ENCODE measurements at regions not wholly inside any gene's neighbourhood (a gene's known extent, or its start where the extent isn't known, plus 50 kb on each side); places are given as distances from the start of the nearest gene placed in this dataset.

GRCh38 chr10:78844960-78845607 is 223.7 kb upstream of the ZMIZ1 start:
- H3K36me3 ChIP-seq (ENCODE audit: control insufficient read depth in 1 of 2, insufficient read depth in 2 of 2, low read length in 2 of 2): no peaks in the 10 kb centered on the region
- H3K27ac ChIP-seq (ENCODE audit: low read length): no peak overlapping the region
- no peak overlapping the region for H3K4me3 ChIP-seq (ENCODE audit: low read depth in 1 of 2, low read length in 2 of 2)
- peaks cover 0 to 4% of the 10 kb centered on the region in 2 donors for H3K9me3 ChIP-seq (ENCODE audit: control insufficient read depth in 1 of 2, low read length in 2 of 2)
- no peaks in the 10 kb centered on the region for H3K27me3 ChIP-seq (ENCODE audit: low read depth, low read length)
- no peaks in the 10 kb centered on the region for H3K4me1 ChIP-seq (ENCODE audit: control insufficient read depth in 1 of 2, insufficient read depth in 2 of 2, low read length in 2 of 2)

GRCh38 chr10:78846071-78846470 is 222.7 kb upstream of the ZMIZ1 start:
- no peak overlapping the region for H3K4me3 ChIP-seq (ENCODE audit: low read depth in 1 of 2, low read length in 2 of 2)
- peaks cover 0 to 4% of the 10 kb centered on the region in 2 donors for H3K9me3 ChIP-seq (ENCODE audit: control insufficient read depth in 1 of 2, low read length in 2 of 2)
- no peaks in the 10 kb centered on the region for H3K4me1 ChIP-seq (ENCODE audit: control insufficient read depth in 1 of 2, insufficient read depth in 2 of 2, low read length in 2 of 2)
- H3K27me3 ChIP-seq (ENCODE audit: low read depth, low read length): no peaks in the 10 kb centered on the region
- H3K36me3 ChIP-seq (ENCODE audit: control insufficient read depth in 1 of 2, insufficient read depth in 2 of 2, low read length in 2 of 2): no peaks in the 10 kb centered on the region
- no peak overlapping the region for H3K27ac ChIP-seq (ENCODE audit: low read length)

GRCh38 chr10:78846760-78847159 is 222.0 kb upstream of the ZMIZ1 start:
- no peaks in the 10 kb centered on the region for H3K36me3 ChIP-seq (ENCODE audit: control insufficient read depth in 1 of 2, insufficient read depth in 2 of 2, low read length in 2 of 2)
- no peak overlapping the region for H3K4me3 ChIP-seq (ENCODE audit: low read depth in 1 of 2, low read length in 2 of 2)
- H3K27me3 ChIP-seq (ENCODE audit: low read depth, low read length): no peaks in the 10 kb centered on the region
- H3K4me1 ChIP-seq (ENCODE audit: control insufficient read depth in 1 of 2, insufficient read depth in 2 of 2, low read length in 2 of 2): no peaks in the 10 kb centered on the region
- no peak overlapping the region for H3K27ac ChIP-seq (ENCODE audit: low read length)
- H3K9me3 ChIP-seq (ENCODE audit: control insufficient read depth in 1 of 2, low read length in 2 of 2): peaks cover 0 to 4% of the 10 kb centered on the region in 2 donors

GRCh38 chr10:78847485-78847884 is 221.3 kb upstream of the ZMIZ1 start:
- Histone ChIP-seq H3K4me1 (ENCODE audit: control insufficient read depth in 1 of 2, insufficient read depth in 2 of 2, low read length in 2 of 2) (no peaks in the 10 kb centered on the region), H3K9me3 (ENCODE audit: control insufficient read depth in 1 of 2, low read length in 2 of 2) (peaks cover 0 to 4% of the 10 kb centered on the region in 2 donors), H3K27ac (ENCODE audit: low read length) (no peak overlapping the region), H3K36me3 (ENCODE audit: control insufficient read depth in 1 of 2, insufficient read depth in 2 of 2, low read length in 2 of 2) (no peaks in the 10 kb centered on the region), H3K27me3 (ENCODE audit: low read depth, low read length) (no peaks in the 10 kb centered on the region), H3K4me3 (ENCODE audit: low read depth in 1 of 2, low read length in 2 of 2) (no peak overlapping the region)

DNA sequence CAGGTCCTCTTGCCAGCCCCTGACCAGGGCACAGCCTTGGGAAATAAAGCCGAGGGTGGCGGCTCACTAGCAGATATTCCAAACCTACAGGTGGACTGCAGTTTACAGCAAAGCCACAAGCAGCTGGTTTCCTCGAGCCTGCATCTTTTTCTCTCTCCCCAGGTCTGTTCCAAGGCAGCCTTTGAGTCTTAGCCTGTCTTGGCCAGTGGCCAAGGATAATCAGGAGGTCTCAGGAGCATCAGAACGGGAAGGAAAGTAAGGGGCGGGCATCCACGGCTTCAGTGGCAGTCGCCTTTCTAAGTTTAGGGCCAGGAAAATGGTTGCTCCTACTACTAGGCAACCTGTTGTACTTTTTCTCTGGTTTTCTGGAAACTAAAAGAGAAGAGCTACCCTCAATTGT is 219.7 kb upstream of the ZMIZ1 start:
- Histone ChIP-seq H3K4me3 (ENCODE audit: low read depth in 1 of 2, low read length in 2 of 2) (no peak overlapping the region), H3K36me3 (ENCODE audit: control insufficient read depth in 1 of 2, insufficient read depth in 2 of 2, low read length in 2 of 2) (no peaks in the 10 kb centered on the region), H3K9me3 (ENCODE audit: control insufficient read depth in 1 of 2, low read length in 2 of 2) (no peaks in the 10 kb centered on the region), H3K4me1 (ENCODE audit: control insufficient read depth in 1 of 2, insufficient read depth in 2 of 2, low read length in 2 of 2) (no peaks in the 10 kb centered on the region), H3K27me3 (ENCODE audit: low read depth, low read length) (no peaks in the 10 kb centered on the region), H3K27ac (ENCODE audit: low read length) (no peak overlapping the region)

- no peak overlapping the region for H3K4me3 ChIP-seq (ENCODE audit: low read depth in 1 of 2, low read length in 2 of 2)
- H3K36me3 ChIP-seq (ENCODE audit: control insufficient read depth in 1 of 2, insufficient read depth in 2 of 2, low read length in 2 of 2): no peaks in the 10 kb centered on the region
- no peaks in the 10 kb centered on the region for H3K27me3 ChIP-seq (ENCODE audit: low read depth, low read length)
- no peaks in the 10 kb centered on the region for H3K4me1 ChIP-seq (ENCODE audit: control insufficient read depth in 1 of 2, insufficient read depth in 2 of 2, low read length in 2 of 2)
- no peak overlapping the region for H3K27ac ChIP-seq (ENCODE audit: low read length)
- no peaks in the 10 kb centered on the region for H3K9me3 ChIP-seq (ENCODE audit: control insufficient read depth in 1 of 2, low read length in 2 of 2)
Observed at GRCh38 chr10:78849731-78850130, 219.0 kb upstream of the ZMIZ1 start.

DNA sequence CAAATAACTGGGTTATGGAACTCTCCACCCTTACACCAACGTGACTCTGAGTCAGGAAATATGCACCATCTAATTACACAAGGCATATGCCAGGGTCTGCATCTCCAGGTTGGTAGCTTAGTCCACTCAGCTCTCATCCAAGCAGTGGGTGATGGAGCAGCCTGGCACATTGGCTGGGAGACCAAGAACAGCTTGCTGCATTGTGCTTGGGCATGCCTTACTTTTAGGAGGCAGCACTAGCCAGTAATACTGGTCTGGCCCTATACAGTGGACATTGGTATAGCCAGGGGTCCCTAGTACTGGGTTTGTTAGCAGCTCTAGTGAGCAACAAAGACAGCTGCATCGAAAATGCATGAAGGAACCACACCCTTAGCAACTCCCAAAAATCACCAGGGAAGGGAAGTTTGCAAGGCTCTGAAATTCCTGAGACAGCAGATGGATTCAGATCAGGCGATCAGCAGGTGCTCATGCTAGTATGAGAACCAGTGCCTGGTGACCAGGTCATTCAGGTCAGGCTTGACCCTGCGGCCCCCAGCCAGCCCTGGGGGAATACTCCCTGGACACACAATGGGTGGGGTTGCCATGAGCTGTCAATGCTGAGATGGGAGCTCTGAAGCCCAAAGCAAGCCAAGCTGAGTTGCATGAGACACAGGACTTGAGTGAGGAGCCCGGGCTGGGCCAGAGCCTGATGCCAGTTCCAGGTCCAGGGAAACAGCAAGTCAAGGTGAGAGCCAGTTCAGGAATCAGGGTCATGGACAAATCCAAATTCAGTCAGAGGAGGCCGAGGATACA is 217.9 kb upstream of the ZMIZ1 start:
- Histone ChIP-seq H3K4me1 (ENCODE audit: control insufficient read depth in 1 of 2, insufficient read depth in 2 of 2, low read length in 2 of 2) (no peaks in the 10 kb centered on the region), H3K4me3 (ENCODE audit: low read depth in 1 of 2, low read length in 2 of 2) (no peak overlapping the region), H3K27ac (ENCODE audit: low read length) (no peak overlapping the region), H3K27me3 (ENCODE audit: low read depth, low read length) (no peaks in the 10 kb centered on the region), H3K9me3 (ENCODE audit: control insufficient read depth in 1 of 2, low read length in 2 of 2) (no peaks in the 10 kb centered on the region), H3K36me3 (ENCODE audit: control insufficient read depth in 1 of 2, insufficient read depth in 2 of 2, low read length in 2 of 2) (no peaks in the 10 kb centered on the region)

DNA sequence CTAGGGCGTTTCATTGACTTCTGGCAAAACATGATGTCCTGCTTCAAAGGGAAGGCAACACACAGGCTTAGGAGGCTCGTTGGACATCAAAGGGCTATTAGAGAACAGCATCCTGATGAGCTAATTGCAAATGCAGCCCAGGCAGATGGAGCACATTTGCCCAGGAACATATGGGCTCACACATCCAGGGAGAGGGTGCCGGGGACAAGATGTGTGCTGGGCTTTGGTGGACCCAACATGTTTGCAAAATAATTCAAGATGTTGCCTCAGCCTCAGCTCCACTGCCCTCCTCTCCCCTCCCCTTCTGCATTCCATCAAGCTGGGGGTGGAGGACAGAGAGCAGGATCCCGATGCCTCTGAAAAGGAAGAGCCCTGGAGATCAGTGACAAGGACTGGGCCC is 217.1 kb upstream of the ZMIZ1 start:
- Histone ChIP-seq H3K4me1 (ENCODE audit: control insufficient read depth in 1 of 2, insufficient read depth in 2 of 2, low read length in 2 of 2) (no peaks in the 10 kb centered on the region), H3K36me3 (ENCODE audit: control insufficient read depth in 1 of 2, insufficient read depth in 2 of 2, low read length in 2 of 2) (no peaks in the 10 kb centered on the region), H3K27ac (ENCODE audit: low read length) (no peak overlapping the region), H3K27me3 (ENCODE audit: low read depth, low read length) (no peaks in the 10 kb centered on the region), H3K9me3 (ENCODE audit: control insufficient read depth in 1 of 2, low read length in 2 of 2) (no peaks in the 10 kb centered on the region), H3K4me3 (ENCODE audit: low read depth in 1 of 2, low read length in 2 of 2) (no peak overlapping the region)

DNA sequence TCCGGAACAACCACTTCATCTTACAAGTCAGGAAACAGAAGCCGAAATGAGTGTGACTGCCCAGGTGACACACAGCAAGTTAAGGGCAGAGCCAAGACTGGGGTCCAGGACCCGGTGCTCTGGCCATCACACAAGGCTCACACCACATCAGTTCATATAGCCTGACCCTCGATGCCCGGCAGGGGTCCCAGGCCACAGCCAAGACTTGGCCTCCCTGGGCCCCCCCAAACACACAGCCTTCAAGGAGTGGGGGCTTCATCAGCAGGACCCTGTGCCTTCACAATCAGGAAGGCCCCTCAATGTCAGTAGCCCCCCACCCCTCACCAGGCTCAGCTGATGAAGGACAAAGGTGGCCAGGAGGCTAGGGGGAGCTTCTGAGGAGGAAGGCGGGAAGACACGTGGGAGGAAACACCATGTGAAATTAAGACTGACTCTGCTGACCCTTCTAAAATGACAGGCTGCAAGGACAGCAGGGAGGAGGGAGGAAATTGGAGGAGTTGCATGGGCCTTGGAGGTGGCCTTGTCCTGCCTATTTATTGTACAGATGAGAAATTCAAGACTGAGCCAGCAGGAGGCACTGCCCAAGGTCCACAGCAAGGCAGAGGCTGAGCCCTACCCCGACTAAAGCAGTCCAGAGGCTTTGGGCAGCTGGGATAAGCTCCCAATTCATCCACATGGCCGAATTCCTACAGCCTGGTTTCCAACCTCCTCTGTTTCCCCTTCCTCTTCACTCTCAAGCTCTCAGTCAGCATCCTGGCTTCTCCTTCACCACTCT is 216.1 kb upstream of the ZMIZ1 start:
- Histone ChIP-seq H3K27ac (ENCODE audit: low read length) (no peak overlapping the region), H3K4me3 (ENCODE audit: low read depth in 1 of 2, low read length in 2 of 2) (no peak overlapping the region), H3K4me1 (ENCODE audit: control insufficient read depth in 1 of 2, insufficient read depth in 2 of 2, low read length in 2 of 2) (no peaks in the 10 kb centered on the region), H3K27me3 (ENCODE audit: low read depth, low read length) (no peaks in the 10 kb centered on the region), H3K36me3 (ENCODE audit: control insufficient read depth in 1 of 2, insufficient read depth in 2 of 2, low read length in 2 of 2) (no peaks in the 10 kb centered on the region), H3K9me3 (ENCODE audit: control insufficient read depth in 1 of 2, low read length in 2 of 2) (no peaks in the 10 kb centered on the region)

- Histone ChIP-seq H3K4me3 (ENCODE audit: low read depth in 1 of 2, low read length in 2 of 2) (no peak overlapping the region), H3K27ac (ENCODE audit: low read length) (no peak overlapping the region), H3K36me3 (ENCODE audit: control insufficient read depth in 1 of 2, insufficient read depth in 2 of 2, low read length in 2 of 2) (no peaks in the 10 kb centered on the region), H3K4me1 (ENCODE audit: control insufficient read depth in 1 of 2, insufficient read depth in 2 of 2, low read length in 2 of 2) (no peaks in the 10 kb centered on the region), H3K27me3 (ENCODE audit: low read depth, low read length) (no peaks in the 10 kb centered on the region), H3K9me3 (ENCODE audit: control insufficient read depth in 1 of 2, low read length in 2 of 2) (no peaks in the 10 kb centered on the region)
Observed at GRCh38 chr10:78853864-78854263, 214.9 kb upstream of the ZMIZ1 start.

DNA sequence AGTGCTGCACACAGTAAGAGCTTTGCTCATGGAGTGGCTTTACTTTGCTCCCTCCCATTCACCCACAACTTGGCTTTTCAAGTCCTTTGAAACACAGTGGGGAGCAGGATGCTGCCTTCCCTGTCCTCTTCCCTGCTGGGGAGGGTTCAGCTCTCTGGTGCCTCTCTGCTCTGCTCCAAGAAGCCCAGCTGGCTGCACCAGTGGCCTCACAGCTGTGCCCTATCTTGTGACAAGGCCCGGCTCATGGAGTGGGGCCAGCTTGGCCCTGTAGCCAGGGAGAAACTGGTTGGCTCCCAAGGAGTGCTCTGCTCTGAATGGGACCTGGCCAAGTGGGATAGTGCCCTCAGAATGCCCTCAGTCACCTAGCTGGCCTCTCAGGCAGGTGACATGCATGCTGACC is 212.3 kb upstream of the ZMIZ1 start:
- Histone ChIP-seq H3K36me3 (ENCODE audit: control insufficient read depth in 1 of 2, insufficient read depth in 2 of 2, low read length in 2 of 2) (no peaks in the 10 kb centered on the region), H3K9me3 (ENCODE audit: control insufficient read depth in 1 of 2, low read length in 2 of 2) (no peaks in the 10 kb centered on the region), H3K27me3 (ENCODE audit: low read depth, low read length) (no peaks in the 10 kb centered on the region), H3K4me1 (ENCODE audit: control insufficient read depth in 1 of 2, insufficient read depth in 2 of 2, low read length in 2 of 2) (no peaks in the 10 kb centered on the region), H3K27ac (ENCODE audit: low read length) (no peak overlapping the region), H3K4me3 (ENCODE audit: low read depth in 1 of 2, low read length in 2 of 2) (no peak overlapping the region)

Measured in muscle layer of duodenum (tissue), 2 donors.